Stimulated activated CD8-positive, alpha-beta memory T cell treated with anti-CD3 and anti-CD28 coated beads, Interleukin-4, amount 100 ng/mL, for 48 hours (primary cell): ENCODE measurements at regions not wholly inside any gene's neighbourhood (a gene's known extent, or its start where the extent isn't known, plus 50 kb on each side); places are given as distances from the start of the nearest gene placed in this dataset.
"Not testable (repeated sequence)": the region's sequence is repeated elsewhere in the genome, so short reads cannot be mapped to it uniquely, and the experiment has no call there.

Experiments used
- DNase-seq: peaks from one replicate; pipeline ENCODE4 v3.0.0-alpha.2; 2020

- no peak for DNase-seq
Observed at GRCh38 chr7:85286446-85286845, 99.6 kb upstream of the SEMA3D start.

- DNase-seq: no peak
Observed at GRCh38 chr7:85285527-85285926, 98.7 kb upstream of the SEMA3D start.

GRCh38 chr7:85275204-85275603 lies 88.3 kb upstream of the SEMA3D start:
- no peak for DNase-seq

DNA sequence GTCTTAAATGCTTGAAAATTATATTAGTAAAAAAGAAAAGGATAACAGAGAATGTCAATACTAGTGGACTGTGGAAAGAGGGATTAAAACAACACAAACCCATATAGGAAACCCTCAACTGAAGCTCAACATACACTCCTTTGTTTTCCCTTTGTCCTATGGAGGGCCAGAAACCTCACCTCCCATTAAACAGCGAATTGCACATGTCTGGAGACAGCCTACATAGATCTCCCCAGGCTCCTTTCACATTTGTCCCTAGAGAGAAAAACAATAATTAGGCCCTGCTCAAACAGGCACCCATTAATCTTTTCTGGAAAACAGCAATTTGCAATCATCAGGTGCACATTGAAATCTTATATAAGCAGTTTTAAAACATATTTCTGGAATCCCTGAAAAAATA lies 87.6 kb upstream of the SEMA3D start:
- DNase-seq: no peak

- DNase-seq: no peak
Observed at GRCh38 chr7:85262891-85263290, 76.0 kb upstream of the SEMA3D start.

DNA sequence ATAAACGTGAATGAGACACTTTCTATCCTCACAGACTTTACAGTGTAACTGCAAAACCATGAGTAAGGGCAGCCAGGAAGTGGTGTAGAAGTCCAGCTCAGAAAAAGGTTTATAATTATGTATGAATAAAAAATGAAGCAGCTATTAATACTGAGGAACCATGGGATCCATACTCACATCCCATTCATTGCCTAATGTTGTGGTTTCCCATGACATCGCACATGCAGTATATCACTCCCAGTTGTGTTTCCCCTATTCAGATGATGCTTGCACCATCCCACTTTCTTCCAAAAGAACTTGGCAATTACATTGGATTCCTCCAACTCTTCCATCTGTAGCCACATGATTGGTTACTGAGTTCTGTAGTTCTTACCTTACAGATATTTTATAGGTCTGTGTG lies 74.5 kb upstream of the SEMA3D start:
- DNase-seq: no peak

- not testable (repeated sequence) for DNase-seq
Observed at GRCh38 chr7:85249787-85250186, 62.9 kb upstream of the SEMA3D start.

GRCh38 chr7:85239109-85239508 lies 52.3 kb upstream of the SEMA3D start:
- no peak for DNase-seq

GRCh38 chr7:85237721-85238120 lies 50.9 kb upstream of the SEMA3D start:
- DNase-seq: no peak
